IgD-negative memory B cell (primary cell): ENCODE measurements at regions not wholly inside any gene's neighbourhood (a gene's known extent, or its start where the extent isn't known, plus 50 kb on each side); places are given as distances from the start of the nearest gene placed in this dataset.

ENCODE experiments used
- H3K27ac Mint-ChIP-seq, 3 donors: one replicate each; pipeline ENCODE4 v1.8.0; 2020 to 2022; ENCODE audit warnings: mild to moderate bottlenecking in 3 of 3, mixed read lengths in 3 of 3, moderate library complexity in 1 of 3
- H3K27me3 Mint-ChIP-seq: one replicate; pipeline ENCODE4 v1.8.0; 2021; ENCODE audit warnings: mixed read lengths
- H3K36me3 Mint-ChIP-seq: one replicate; pipeline ENCODE4 v1.8.0; 2020; ENCODE audit warnings: mild to moderate bottlenecking, mixed read lengths
- H3K4me1 Mint-ChIP-seq, 3 donors: one replicate each; pipeline ENCODE4 v1.8.0; 2020 to 2022; ENCODE audit warnings: mixed read lengths in 3 of 3, mild to moderate bottlenecking in 1 of 3
- H3K4me3 Mint-ChIP-seq, 4 donors: one replicate each; pipeline ENCODE4 v1.8.0; 2020 to 2022; ENCODE audit warnings: mild to moderate bottlenecking in 4 of 4, mixed read lengths in 4 of 4, moderate library complexity in 3 of 4
- H3K9me3 Mint-ChIP-seq, 3 donors: one replicate each; pipeline ENCODE4 v1.8.0; 2020 to 2021; ENCODE audit warnings: mixed read lengths in 3 of 3, mild to moderate bottlenecking in 1 of 3

GRCh38 chr20:59412875-59413284 is 112.5 kb downstream of the EDN3 start:
- no peaks in the 10 kb centered on the region for H3K4me1 Mint-ChIP-seq
- no peaks in the 10 kb centered on the region for H3K9me3 Mint-ChIP-seq
- no peaks in the 10 kb centered on the region for H3K36me3 Mint-ChIP-seq
- peaks cover 9% of the 10 kb centered on the region for H3K27me3 Mint-ChIP-seq
- no peak overlapping the region for H3K4me3 Mint-ChIP-seq
- no peak overlapping the region for H3K27ac Mint-ChIP-seq

DNA sequence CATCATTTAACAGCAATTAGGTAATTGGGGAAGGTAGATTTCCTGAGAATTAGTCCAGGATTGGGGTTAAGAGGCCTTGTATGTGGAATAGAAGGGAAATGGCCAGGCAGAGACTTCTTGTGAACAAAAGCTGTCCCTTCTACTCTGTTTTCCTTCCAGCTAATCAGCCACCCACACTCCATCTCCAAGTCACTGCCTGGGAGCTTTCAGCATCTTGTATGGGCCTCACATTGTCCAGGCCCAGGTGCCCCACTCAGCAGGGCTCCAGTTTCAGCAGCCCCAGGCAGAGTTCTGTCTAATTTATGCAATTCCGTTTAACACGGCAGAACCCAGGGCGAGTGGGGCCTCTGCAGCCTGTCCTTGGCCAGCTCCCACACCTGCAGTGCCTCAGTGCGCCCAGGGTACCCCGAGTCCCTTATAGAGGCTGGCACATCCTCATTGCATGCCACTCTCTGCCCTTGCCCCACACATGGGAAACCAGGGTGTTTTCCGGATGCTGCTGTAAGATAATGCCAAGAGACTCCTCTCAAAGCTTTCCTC is 113.0 kb downstream of the EDN3 start:
- Mint-ChIP-seq H3K4me3 (no peak overlapping the region), H3K36me3 (no peaks in the 10 kb centered on the region), H3K27ac (no peak overlapping the region), H3K9me3 (no peaks in the 10 kb centered on the region), H3K27me3 (peaks cover 9% of the 10 kb centered on the region), H3K4me1 (no peaks in the 10 kb centered on the region)

DNA sequence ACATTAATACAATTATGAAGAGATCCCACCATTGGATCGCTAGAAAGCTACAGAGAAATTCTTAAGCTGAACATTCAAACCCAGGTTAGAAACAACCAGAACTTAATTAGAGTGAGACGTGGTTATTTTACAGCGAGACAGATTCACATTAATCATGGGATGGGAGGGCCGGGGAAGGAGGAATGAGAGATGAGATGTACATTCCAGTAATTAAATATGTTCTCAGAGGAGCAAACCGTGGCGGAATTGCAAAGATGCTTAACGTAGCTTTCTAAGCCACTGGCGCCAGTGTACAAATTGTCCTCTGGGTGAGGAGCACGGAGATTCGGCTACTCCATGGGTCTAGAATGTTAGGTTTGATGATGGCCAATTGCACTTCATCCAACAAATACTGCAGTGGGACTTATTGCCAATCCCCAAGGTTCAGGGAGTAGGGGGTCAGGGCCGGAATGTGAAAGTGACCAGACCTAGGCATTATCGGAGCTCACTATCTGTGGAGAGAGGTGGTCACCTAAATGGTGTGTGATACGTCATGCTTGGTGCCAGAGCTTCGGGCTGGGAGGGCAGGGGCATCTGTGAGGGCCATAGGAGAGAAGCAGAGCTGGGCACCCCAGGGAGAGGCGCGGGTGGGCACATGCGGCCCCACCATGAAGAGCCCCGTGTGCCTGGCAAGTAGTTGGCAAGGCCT is 114.7 kb downstream of the EDN3 start:
- Mint-ChIP-seq H3K27me3 (peaks cover 9% of the 10 kb centered on the region), H3K4me3 (no peak overlapping the region), H3K4me1 (no peaks in the 10 kb centered on the region), H3K9me3 (peaks cover 0 to 1% (median 0%) of the 10 kb centered on the region in 3 donors), H3K36me3 (no peaks in the 10 kb centered on the region), H3K27ac (no peak overlapping the region)

GRCh38 chr20:59416916-59417315 is 116.5 kb downstream of the EDN3 start:
- Mint-ChIP-seq H3K27me3 (peaks cover 10% of the 10 kb centered on the region), H3K27ac (no peak overlapping the region), H3K9me3 (peaks cover 0 to 1% (median 0%) of the 10 kb centered on the region in 3 donors), H3K4me1 (no peaks in the 10 kb centered on the region), H3K36me3 (no peaks in the 10 kb centered on the region), H3K4me3 (no peak overlapping the region)

GRCh38 chr20:59421089-59421488 is 120.7 kb downstream of the EDN3 start:
- Mint-ChIP-seq H3K27me3 (peaks cover 5% of the 10 kb centered on the region), H3K4me3 (no peak overlapping the region), H3K27ac (no peak overlapping the region), H3K9me3 (peaks cover 0 to 1% (median 0%) of the 10 kb centered on the region in 3 donors), H3K4me1 (no peaks in the 10 kb centered on the region), H3K36me3 (peaks cover 3% of the 10 kb centered on the region)

- H3K36me3 Mint-ChIP-seq: peaks cover 3% of the 10 kb centered on the region
- peaks cover 5% of the 10 kb centered on the region for H3K27me3 Mint-ChIP-seq
- H3K9me3 Mint-ChIP-seq: peaks cover 0 to 1% (median 0%) of the 10 kb centered on the region in 3 donors
- H3K4me3 Mint-ChIP-seq: no peak overlapping the region
- H3K4me1 Mint-ChIP-seq: no peaks in the 10 kb centered on the region
- no peak overlapping the region for H3K27ac Mint-ChIP-seq
These were observed 121.7 kb downstream of the EDN3 start for GRCh38 chr20:59421920-59422637.

DNA sequence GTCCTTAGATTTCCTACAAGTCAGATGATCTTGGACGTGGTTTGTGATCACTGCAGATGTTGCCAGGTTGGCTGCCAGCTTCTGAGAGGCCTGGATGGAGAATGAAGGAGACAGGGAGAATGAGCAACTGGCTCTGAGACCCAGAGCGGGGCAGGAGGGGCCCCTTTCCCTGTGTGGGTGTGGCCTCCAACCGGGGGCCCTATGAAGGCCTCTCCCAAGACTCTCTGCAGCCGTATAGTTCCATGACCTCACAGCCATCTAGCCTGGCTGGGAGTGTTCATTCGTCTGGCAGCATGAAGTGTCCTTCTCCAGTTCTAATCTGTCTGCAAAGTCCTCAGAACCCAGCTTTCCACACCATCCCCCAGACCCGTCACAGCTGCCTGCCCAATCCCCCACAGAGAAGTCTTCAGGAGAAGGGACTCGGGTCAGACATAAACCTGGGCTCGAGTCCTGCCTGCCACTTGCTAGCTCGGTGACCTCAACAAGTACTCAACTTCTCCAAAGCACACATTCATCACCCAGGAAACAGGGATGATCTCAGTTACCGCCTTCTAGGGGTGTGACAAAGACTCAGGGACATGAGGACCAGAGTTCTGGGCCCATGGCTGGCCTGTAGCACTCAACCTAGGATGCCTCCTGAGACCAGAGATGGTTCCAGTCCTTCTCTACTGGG is 122.6 kb downstream of the EDN3 start:
- no peaks in the 10 kb centered on the region for H3K4me1 Mint-ChIP-seq
- H3K9me3 Mint-ChIP-seq: peaks cover 0 to 1% (median 0%) of the 10 kb centered on the region in 3 donors
- H3K27me3 Mint-ChIP-seq: peaks cover 3% of the 10 kb centered on the region
- H3K4me3 Mint-ChIP-seq: no peak overlapping the region
- H3K36me3 Mint-ChIP-seq: peaks cover 3% of the 10 kb centered on the region
- H3K27ac Mint-ChIP-seq: no peak overlapping the region

- H3K27me3 Mint-ChIP-seq: peaks cover 6% of the 10 kb centered on the region
- no peaks in the 10 kb centered on the region for H3K9me3 Mint-ChIP-seq
- H3K4me3 Mint-ChIP-seq: no peak overlapping the region
- H3K36me3 Mint-ChIP-seq: peaks cover 3% of the 10 kb centered on the region
- H3K4me1 Mint-ChIP-seq: peaks cover 0 to 10% (median 0%) of the 10 kb centered on the region in 3 donors
- no peak overlapping the region for H3K27ac Mint-ChIP-seq
These were observed 124.6 kb downstream of the EDN3 start for GRCh38 chr20:59424976-59425375.

- peaks cover 5% of the 10 kb centered on the region for H3K27me3 Mint-ChIP-seq
- H3K4me3 Mint-ChIP-seq: no peak overlapping the region
- no peaks in the 10 kb centered on the region for H3K9me3 Mint-ChIP-seq
- H3K36me3 Mint-ChIP-seq: peaks cover 3% of the 10 kb centered on the region
- H3K27ac Mint-ChIP-seq: no peak overlapping the region
- H3K4me1 Mint-ChIP-seq: peaks cover 0 to 10% (median 0%) of the 10 kb centered on the region in 3 donors
These were observed 125.2 kb downstream of the EDN3 start for GRCh38 chr20:59425572-59425971.

DNA sequence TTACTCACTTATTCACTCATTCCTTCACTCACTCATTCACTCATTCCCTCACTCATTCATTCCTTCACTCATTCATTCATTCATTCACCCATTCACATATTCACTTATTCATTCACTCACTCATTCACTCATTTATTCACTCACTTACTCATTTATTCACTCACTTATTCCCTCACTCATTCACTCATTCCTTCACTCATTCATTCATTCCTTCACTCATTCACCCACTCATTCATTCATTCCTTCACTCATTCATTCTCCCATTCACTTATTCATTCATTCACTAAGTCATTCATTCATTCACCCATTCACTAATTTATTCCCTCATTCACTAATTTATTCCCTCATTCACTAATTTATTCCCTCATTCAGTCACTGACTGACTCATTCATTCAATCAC is 127.6 kb downstream of the EDN3 start:
- H3K9me3 Mint-ChIP-seq: peaks cover 0 to 1% (median 0%) of the 10 kb centered on the region in 3 donors
- H3K27me3 Mint-ChIP-seq: peaks cover 6% of the 10 kb centered on the region
- H3K36me3 Mint-ChIP-seq: peaks cover 4% of the 10 kb centered on the region
- peaks cover 0 to 10% (median 0%) of the 10 kb centered on the region in 3 donors for H3K4me1 Mint-ChIP-seq
- H3K27ac Mint-ChIP-seq: no peak overlapping the region
- no peak overlapping the region for H3K4me3 Mint-ChIP-seq

GRCh38 chr20:59428441-59429205 is 128.2 kb downstream of the EDN3 start:
- peaks cover 0 to 10% (median 0%) of the 10 kb centered on the region in 3 donors for H3K4me1 Mint-ChIP-seq
- H3K9me3 Mint-ChIP-seq: peaks cover 0 to 1% (median 0%) of the 10 kb centered on the region in 3 donors
- no peak overlapping the region for H3K27ac Mint-ChIP-seq
- peak overlapping the region in 3 of 4 donors; percentile 49 to 76 (median 62) for H3K4me3 Mint-ChIP-seq
- H3K36me3 Mint-ChIP-seq: peaks cover 2% of the 10 kb centered on the region
- H3K27me3 Mint-ChIP-seq: peaks cover 9% of the 10 kb centered on the region

- peaks cover 0 to 1% (median 0%) of the 10 kb centered on the region in 3 donors for H3K9me3 Mint-ChIP-seq
- H3K27me3 Mint-ChIP-seq: peaks cover 9% of the 10 kb centered on the region
- H3K27ac Mint-ChIP-seq: no peak overlapping the region
- H3K36me3 Mint-ChIP-seq: peaks cover 2% of the 10 kb centered on the region
- peak overlapping the region in 3 of 4 donors; percentile 49 to 92 (median 76) for H3K4me3 Mint-ChIP-seq
- H3K4me1 Mint-ChIP-seq: peaks cover 0 to 10% (median 0%) of the 10 kb centered on the region in 3 donors
These were observed 129.0 kb downstream of the EDN3 start for GRCh38 chr20:59429396-59429795.

DNA sequence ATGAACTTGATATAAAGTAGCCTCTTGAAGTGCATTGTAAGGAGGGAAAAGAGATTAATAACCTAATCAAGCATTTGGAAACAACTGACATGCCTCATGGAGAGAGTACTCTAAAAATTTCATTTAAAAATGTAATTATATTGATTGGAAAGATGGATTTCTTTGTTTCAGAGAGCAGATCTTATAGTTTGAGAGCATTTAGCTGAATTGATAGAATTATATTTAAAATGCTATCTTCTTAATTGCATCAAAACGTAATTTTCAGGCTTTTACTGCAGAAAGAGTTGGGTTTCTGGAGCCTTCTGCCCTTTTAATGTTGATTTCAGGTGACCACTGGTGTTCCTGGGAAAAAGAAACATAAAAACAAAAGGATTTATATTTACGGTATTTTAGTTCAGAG is 130.6 kb downstream of the EDN3 start:
- peaks cover 0 to 10% (median 0%) of the 10 kb centered on the region in 3 donors for H3K4me1 Mint-ChIP-seq
- no peak overlapping the region for H3K4me3 Mint-ChIP-seq
- H3K9me3 Mint-ChIP-seq: peaks cover 0 to 1% (median 0%) of the 10 kb centered on the region in 3 donors
- peaks cover 7% of the 10 kb centered on the region for H3K27me3 Mint-ChIP-seq
- no peak overlapping the region for H3K27ac Mint-ChIP-seq
- H3K36me3 Mint-ChIP-seq: peaks cover 2% of the 10 kb centered on the region

DNA sequence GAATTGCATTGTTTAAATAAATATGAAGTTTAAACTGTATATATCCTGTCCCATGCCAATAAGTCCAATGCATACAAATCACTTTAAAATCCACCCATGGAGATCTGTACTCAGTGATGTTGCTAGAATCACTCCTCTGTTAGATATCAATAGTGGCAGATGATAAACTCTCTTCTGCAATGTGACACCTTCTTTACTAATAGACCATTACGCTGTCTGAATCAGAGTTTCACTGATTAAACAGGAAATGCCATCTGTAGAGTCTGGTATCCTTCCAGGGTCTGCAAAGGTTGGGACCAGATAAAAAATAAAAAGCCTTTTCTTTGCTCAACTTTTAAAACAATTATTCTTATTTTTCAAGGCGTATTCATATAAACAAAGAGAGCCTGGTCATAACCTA is 134.5 kb downstream of the EDN3 start:
- H3K27ac Mint-ChIP-seq: no peak overlapping the region
- H3K4me1 Mint-ChIP-seq: no peaks in the 10 kb centered on the region
- H3K4me3 Mint-ChIP-seq: no peak overlapping the region
- peaks cover 4% of the 10 kb centered on the region for H3K27me3 Mint-ChIP-seq
- peaks cover 2% of the 10 kb centered on the region for H3K36me3 Mint-ChIP-seq
- peaks cover 0 to 1% (median 0%) of the 10 kb centered on the region in 3 donors for H3K9me3 Mint-ChIP-seq
